ENCODE measurements at regions not wholly inside any gene's neighbourhood (a gene's known extent, or its start where the extent isn't known, plus 50 kb on each side); places are given as distances from the start of the nearest gene placed in this dataset.
"Not testable (repeated sequence)": the region's sequence is repeated elsewhere in the genome, so short reads cannot be mapped to it uniquely, and the experiment has no call there.

DNA sequence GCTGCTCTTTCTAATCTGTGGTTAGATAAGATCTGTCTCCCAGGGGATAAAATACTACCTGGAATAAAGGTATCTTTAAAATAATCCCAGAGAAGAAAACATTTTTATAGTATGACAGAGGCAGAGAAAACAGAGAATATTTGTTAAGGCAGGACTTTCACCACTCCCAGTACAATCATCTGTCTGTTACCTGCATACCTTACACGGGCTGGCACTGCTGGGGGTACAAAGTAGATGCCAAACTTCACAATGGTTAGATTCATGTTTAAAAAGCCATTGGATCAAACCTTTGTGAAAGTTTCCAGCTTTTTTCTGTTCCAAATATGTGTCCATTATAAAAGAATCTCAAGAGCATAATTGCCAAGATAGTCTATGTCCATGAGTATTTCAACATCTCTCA lies 273.6 kb upstream of the BTG1 start:
- DNase-seq: no peak

DNA sequence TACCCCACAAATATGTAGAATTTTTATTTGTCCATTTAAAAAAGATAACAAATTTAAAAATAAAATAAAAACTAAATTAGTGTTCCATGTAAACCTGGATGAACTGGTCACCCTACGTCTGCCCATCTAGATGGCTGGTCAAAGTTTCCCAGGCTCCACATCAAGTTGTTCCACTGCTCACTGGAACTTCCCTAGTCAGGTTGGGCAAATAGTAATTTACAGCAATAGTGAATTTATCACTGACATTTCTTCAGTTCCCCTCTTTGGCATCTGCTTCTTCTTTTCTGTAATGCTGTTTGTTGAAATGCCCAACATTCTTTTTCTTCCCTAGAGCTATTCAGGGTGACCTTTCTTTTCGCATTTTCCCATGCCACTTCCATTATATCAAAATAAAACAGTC lies 272.7 kb upstream of the BTG1 start:
- no peak for DNase-seq

DNA sequence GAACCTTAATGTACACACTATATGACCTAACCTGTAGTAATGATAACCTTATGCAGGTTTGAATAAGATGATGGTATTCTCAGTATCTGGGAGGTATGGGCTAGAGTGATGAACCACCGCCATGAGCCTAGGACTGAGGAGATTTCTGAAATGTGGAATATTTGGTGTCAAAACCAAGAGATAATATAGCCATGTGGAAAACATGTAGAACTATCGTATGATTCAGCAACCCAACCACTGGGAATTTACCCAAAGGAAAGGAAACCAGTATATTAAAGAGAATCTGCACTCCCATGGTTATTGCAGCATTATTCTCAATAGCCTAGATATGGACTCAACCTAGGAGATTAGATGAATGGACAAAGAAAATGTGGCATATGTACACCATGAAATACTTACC lies 271.7 kb upstream of the BTG1 start:
- no peak for DNase-seq

DNA sequence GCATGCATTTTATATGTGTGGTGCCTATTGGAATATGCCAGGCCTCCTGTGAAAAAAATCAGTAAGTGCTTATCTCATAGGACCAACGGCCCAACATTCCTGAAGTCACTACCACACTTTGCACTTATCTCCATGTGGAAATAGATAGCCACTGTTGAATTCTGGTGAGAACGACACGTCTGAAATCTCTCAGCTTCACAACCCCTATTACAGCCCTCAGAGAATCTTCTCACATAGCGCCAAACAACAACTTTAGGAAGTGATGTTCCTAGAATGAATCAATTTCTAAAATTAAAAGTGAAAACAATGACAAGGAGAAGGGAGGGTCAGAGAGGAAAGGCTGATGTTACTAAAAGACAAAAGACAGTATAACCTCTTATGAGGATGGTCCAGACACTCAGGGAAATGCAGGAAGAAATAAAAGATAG lies 270.8 kb upstream of the BTG1 start:
- no peak for DNase-seq

DNA sequence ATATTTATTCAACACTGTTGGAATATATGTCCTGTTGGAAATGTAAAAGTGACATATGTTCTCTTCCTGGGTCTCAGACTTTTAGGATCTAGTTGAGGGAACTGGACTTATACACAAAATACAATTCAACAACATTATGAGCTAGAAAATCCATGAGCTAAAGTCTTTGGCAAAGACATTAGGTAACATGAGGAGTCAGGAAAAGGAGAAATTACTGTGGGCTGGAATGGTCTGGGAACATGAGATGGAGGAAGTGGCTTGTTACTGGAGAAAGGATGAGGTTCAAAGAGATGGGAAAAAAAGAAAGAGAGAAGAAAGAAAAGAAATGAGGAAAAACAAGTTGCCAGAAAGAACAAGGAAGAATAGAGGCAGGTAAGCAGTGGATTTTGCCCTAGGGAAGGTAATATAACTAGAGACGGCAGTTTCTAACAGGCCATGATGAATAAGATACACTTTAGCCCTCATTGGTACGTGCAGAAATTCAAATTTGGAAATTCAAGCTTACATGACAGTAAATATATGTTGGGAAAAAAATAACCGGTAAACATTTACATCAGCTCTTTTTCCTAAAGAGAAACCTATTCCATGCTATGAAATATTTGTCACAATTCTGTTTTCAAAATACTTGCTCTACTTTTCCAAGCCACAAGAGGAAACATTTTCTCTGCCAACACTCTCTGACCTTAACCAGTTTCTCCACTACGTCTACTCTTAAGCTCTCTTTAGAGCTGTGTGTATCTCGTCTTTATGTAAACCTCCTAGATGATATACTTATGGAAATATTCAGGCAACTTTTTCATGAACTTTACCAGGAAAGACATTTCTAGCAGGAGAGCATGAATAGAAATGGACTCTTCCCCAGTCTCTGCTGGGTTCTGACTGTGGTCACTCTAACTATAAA lies 268.8 kb upstream of the BTG1 start:
- DNase-seq: no peak

DNA sequence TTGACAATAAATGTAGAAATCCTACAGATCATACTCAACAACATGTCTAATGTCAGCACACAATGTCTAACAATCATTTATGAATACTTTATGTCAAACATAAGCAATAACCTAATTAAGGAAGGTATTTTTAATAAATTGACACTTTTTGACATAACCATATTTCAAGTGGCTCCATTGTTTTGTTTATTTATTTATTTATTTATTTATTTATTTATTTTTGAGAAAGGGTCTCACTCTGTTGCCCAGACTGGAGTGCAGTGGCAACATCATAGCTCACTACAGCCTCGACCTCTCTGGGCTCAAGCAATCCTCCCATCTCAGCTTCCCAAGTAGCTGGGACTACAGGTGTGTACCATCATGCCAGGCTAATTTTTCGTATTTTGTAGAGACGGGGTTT lies 267.6 kb upstream of the BTG1 start:
- DNase-seq: no peak

DNA sequence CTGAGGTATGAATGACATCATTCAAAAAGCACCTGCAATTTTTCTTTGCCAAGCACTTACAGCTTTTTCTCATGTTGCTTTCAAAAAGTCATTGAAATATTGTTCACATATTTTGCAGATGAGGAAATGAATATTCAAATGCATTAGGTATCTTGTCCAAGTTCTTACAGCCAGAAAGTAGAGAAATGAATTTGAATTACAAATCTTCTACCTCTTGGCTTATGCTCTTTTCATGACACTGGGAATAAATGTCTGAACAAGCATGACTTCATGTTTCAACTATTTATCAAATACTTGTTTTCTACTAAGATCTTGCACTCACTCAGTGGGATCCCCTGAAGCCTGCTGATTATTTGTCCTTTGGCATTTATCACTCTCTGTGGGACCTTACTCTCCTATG lies 267.2 kb upstream of the BTG1 start:
- DNase-seq: no peak

DNA sequence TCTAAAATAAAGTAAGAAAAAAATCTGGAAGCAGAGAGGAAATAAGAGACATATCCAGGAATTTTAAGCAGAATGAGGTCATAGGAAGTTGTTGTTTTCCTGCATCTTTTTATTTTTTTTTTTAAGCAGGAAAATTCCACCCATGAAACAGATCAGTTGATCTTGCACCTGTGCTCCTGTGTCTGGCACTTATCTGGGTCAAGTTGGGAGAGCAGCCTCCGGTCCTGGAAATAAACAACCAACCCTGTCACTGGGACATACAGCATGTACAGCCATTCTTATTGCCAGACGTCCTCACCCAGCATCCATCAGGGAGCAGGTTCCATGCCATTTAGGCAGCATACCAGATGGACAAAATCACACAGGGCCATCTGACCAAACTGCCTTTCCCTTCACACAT lies 266.0 kb upstream of the BTG1 start:
- DNase-seq: no peak

DNA sequence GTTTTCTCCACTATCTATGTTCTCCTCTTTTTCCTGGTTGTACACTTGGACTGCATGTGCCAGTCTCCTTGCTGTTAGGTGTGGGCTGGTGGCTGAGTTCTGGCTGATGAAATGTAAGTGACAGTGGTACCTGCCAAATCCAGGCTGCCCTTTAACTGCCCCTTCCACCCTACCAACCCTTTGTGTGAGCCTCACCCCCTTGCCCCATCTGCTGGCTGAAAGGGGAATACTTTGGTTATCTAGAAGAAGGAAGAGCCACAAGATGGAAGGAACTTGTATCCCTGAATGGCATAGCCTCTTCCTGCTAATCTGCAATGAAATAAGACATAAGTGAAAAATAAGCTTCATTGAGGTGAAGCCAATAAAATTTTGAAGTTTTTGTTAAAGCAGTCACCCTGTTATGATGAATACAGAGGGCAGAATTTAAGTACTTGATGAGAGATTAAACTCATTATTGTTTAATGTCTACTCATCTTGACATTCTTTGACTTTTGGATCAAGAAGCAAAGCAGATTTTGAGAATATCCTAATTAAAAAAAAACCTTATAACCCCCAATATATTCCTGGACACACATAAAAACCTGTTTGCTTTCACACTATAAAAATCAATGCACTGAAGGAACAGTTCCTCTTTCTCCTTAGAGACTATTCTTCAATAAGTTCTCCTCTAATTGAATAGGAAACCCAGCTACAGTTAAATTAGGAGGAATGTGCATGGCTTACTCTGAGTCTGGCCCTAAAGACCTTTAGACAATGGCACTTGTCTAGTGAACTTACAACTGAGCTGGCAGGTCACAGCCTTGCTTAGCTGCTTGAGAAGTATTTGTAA lies 262.6 kb upstream of the BTG1 start:
- DNase-seq: no peak

DNA sequence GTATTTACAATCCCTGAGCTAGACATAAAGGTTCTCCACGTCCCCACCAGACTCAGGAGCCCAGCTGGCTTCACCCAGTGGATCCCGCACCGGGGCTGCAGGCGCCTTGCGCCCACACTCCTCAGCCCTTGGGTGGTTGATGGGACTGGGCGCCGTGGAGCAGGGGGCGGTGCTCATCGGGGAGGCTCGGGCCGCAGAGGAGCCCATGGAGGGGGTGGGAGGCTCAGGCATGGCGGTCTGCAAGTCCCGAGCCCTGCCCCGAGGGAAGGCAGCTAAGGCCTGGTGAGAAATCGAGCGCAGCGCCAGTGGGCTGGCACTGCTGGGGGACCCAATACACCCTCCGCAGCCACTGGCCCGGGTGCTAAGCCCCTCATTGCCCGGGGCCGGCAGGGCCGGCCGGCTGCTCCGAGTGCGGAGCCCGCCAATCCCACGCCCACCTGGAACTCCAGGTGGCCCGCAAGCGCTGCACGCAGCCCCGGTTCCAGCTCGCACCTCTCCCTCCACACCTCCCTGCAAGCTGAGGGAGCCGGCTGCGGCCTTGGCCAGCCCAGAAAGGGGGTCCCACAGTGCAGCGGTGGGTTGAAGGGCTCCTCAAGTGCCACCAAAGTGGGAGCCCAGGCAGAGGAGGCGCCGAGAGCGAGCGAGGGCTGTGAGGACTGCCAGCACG lies 260.9 kb upstream of the BTG1 start:
- DNase-seq: not testable (repeated sequence)

DNA sequence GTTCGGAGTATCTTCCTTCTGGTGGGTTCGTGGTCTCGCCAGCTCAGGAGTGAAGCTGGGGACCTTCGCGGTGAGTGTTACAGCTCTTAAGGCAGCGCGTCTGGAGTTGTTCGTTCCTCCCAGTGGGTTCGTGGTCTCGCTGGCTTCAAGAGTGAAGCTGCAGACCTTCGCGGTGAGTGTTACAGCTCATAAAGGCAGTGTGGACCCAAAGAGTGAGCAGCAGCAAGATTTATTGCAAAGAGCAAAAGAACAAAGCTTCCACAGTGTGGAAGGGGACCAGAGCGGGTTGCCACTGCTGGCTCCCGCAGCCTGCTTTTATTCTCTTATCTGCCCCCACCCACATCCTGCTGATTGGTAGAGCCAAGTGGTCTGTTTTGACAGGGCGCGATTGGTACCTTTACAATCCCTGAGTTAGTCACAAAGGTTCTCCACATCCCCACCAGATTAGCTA lies 260.2 kb upstream of the BTG1 start:
- DNase-seq: not testable (repeated sequence)

DNA sequence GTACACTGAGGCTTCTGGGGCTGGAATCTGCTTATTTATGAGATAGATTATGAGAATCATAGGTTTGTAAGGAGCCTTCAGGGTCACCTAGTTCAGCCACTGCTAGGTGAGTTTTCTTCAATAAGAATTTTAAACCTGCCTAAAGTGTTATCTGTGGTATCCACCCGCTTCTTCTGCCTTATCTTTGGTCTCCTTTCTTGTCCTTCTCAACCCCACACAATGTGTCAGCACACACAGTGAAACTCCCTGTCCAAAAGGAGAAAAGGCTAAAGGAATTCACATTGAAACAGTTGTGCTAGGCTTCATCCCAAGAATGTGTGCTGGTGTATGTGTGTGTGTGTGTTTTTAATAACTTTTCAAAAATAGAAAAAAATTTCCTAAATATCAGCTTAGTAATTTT lies 259.3 kb upstream of the BTG1 start:
- no peak for DNase-seq

DNA sequence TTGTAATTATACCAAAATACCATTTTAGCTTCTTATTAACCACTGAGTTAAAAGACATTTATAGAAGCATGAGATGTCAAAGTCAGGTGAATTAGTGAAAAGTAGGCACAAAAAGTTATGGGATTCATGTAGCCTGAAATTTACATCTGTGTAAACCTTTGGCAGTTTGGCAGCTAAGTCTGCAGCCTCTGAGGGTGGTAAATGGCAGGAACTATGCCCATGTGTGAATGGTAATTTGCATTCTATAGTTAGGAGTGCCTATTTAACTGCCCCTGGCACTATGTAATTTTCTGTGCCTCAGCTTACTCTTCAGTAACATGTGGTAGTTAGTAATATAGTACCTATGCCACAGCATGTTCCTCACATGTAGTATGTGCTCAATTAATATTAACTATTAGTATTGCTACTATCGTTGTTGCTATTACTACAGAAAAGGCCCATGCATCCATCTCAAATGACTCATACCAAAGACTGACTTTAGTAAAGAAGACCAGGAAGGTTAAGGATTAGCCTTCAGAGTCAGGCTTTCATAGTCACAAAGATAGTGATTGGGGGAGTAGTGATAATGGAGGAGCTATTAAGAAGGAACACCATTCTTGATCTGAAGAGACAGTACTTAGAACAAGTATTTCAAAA lies 258.7 kb upstream of the BTG1 start:
- no peak for DNase-seq

DNA sequence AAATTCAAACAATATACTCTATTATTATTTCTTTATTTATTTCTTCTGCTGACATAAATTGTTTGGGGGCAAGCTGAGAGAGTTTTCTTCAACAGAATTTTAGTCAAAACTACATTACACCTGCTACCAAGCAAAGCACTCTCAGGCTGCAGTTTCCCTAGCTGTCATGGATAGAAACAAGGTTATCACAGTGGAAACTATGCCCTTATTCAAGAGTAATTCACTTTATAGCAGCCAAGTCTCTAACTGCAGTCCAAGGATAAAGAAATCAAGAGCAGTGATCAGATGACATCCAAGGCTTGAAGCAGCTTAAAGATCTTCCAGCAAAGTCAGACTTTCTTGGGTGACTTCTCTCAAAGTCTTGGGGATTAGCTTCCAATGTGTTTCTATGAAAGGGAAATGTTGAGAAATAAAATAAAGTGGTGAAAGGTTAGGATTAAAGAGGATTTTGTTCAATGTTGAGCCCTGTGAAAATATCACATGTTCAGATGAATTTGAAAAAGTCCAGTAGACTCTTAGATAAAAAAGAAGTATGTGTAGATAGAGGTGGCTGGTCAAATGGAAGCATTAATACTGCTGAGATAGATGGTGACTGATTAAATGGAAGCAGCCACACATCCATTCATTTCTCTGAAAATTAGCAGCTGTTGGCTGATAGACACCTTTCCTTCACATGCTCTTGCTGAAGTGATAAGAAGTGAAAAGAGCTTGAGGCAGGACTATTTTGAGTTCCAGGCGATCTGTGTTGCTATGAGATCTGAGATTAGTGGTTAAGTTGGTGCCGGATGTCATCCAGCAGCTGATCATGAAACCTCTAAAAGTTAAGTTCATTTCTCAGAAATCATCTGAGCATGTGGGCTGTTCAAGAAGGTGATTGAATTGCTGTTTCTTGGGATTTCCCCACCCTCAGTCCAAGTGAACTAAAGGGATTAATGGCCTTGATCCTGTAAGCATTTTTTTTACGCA lies 257.8 kb upstream of the BTG1 start:
- DNase-seq: no peak

DNA sequence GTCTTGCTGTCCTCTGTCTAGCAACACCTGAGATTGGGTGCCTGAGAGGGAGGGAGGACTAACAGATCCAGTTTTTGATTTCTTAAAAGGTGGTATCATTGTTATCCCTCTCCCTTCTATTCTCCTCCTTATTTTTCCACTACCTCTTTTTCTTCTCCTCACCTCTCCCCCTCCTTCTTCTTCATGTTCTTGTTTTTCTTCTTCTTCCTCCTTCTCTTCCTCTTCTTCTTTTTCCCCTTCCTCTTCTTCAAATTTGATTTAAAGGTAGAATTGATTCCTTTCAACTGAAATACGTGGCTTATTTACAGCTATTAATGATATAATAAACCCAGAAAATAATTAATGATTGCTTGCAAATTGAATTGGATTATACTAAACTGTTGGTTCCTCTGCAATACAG lies 256.8 kb upstream of the BTG1 start:
- no peak for DNase-seq

DNA sequence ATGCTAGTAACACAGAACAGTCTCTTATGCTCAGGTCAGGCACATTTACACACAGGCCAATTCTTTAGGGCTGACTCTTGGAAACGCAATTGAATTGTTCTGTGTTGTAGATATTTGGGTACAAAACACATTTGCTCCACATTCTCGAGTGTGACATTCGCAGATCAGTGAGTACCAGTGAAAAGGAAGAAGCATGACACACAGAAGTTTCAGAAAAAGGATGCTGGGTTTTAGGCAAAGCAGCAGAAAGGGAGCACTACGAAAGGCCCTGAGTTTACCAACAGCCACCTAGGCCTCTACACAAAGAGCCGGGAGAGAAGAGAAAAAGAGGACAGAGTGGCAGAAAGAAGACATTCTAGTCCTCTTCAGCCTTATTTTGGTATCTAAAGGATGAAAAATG lies 254.4 kb upstream of the BTG1 start:
- DNase-seq: no peak

DNA sequence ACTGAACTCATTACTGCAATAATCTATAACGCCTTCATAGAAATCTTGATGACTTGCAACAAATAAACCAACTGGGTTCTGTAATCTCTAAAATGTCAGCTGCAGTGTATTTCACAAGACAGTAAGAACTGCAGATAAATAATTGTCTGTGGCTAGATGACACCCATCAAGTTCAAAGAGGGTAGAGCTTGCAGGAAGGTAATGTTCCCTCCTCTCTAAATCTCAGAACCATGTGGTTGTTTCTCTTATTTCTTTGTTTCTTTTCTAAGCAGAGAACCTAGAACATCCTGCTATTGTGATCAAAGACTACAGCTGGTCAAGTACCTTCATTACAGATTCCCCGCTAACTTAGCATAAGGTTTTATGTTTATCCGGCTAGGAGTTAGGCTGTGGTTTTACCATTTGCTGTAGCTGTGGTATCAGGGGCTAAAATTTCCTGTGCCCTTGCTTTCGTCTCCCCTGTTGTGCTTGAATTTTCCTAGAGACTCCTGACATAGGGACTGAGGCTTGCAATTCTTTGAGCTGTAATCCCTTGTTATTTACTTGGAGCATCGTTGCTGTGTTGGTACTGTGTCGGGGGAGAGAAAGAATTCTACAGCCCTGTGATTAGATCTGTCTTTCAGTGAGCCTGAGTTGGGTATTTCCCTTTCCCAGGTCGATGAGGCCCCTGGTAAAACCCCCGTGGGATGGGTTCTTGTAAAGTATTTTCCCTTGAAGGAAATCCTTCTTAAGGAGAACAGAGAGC lies 253.1 kb upstream of the BTG1 start:
- no peak for DNase-seq

DNA sequence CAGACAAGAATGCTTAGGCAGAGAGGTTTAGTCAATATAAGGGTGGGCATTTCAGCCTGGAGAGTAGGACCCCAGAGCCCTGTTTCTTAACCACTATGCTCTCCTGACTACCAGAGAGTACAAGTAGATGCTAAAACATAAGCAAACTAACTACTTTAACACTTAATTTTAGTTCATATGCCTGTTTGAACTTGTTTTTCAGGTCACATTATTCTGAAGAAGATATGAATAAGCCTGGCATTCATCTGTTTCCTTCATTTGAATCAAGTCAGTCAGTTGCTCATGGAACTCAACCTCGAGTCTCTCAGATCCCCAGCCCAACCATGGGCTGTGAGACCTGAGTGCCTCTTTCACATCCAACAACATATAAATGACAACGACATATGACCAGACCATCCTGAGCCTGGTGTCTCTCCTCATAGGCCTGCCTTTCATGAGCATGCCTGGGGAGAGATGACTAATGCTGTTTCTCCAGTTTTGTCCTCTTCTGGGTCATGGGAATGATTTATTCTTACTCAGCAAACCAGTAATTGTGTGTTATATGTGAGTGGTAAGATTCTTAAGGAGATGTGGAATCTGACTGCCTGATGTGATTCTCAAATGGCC lies 251.1 kb upstream of the BTG1 start:
- DNase-seq: no peak

DNA sequence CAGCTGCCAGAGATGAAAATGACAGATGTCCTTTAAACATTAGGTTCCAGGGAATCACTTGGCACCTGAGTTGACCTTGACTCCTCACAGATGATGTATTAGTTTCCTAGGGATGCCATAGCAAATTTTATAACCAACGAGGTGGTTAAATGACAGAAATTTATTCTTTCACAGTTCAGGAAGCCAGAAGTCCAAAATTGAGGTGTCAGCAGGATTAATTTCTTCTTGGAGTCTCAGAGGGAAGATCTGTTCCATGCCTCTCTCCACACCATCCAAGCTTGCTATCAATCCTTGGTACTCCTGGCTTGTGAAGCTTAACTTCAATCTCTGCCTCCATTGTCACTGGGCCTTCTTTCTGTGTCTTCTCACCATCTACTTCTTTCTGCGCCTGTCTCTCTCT lies 249.7 kb upstream of the BTG1 start:
- DNase-seq: no peak

DNA sequence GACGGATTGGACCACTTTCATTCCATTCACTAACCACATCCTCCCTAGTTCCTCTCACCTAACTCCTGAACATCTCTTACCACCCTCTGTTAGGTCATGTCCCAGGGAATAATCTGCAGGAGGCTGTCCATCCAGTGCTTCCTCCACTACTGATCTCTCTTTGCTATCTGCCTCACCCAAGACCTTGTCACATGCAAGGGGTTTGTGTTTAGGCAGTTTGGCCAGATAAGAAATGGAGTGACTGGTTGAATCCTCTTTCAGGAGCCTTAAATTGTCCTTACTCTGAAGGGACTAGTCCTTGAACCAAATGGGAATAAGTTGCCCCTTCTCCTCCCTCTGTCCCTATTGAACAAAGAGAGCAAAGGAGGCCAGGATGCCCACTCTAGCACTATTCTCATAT lies 249.2 kb upstream of the BTG1 start:
- no peak for DNase-seq
